H9 (cell line): ENCODE measurements at regions not wholly inside any gene's neighbourhood (a gene's known extent, or its start where the extent isn't known, plus 50 kb on each side); places are given as distances from the start of the nearest gene placed in this dataset.

Experiments used
- DNase-seq: peaks from one replicate; pipeline ENCODE4 v3.0.0-alpha.2; 2017
- H2AFZ ChIP-seq: one replicate; pipeline ENCODE4 v1.6.1; 2013; ENCODE audit warnings: mild to moderate bottlenecking, low read length, control low read depth, moderate library complexity
- H2AK5ac ChIP-seq: 2 replicates; pipeline ENCODE4 v1.6.1; 2013; ENCODE audit warnings: low read length, control low read depth, mixed read lengths; ENCODE audit not compliant: insufficient read length
- H2BK120ac ChIP-seq: one replicate; pipeline ENCODE4 v1.6.1; 2013; ENCODE audit warnings: low read depth, mild to moderate bottlenecking, low read length, control low read depth, inconsistent platforms; ENCODE audit not compliant: poor library complexity, severe bottlenecking
- H2BK12ac ChIP-seq: 2 replicates; pipeline ENCODE4 v1.6.1; 2013; ENCODE audit warnings: low read length, control low read depth, mixed read lengths, low read depth; ENCODE audit not compliant: insufficient read length
- H2BK15ac ChIP-seq: 2 replicates; pipeline ENCODE4 v1.6.1; 2013; ENCODE audit warnings: low read depth, low read length, control low read depth
- H2BK20ac ChIP-seq: one replicate; pipeline ENCODE4 v1.6.1; 2013; ENCODE audit warnings: low read depth, mild to moderate bottlenecking, low read length, control low read depth, inconsistent platforms; ENCODE audit not compliant: poor library complexity, severe bottlenecking
- H2BK5ac ChIP-seq: 2 replicates; pipeline ENCODE4 v1.6.1; 2013; ENCODE audit warnings: low read length, control low read depth, mixed read lengths; ENCODE audit not compliant: insufficient read length
- H3K14ac ChIP-seq: 2 replicates; pipeline ENCODE4 v1.6.1; 2013; ENCODE audit warnings: low read length, control low read depth; ENCODE audit not compliant: insufficient read depth
- H3K18ac ChIP-seq: 2 replicates; pipeline ENCODE4 v1.6.1; 2013; ENCODE audit warnings: low read depth, mild to moderate bottlenecking, mixed read lengths, low read length, control low read depth; ENCODE audit not compliant: insufficient read length
- H3K23ac ChIP-seq: 2 replicates; pipeline ENCODE4 v1.6.1; 2013; ENCODE audit warnings: low read length, control low read depth, mixed read lengths, low read depth; ENCODE audit not compliant: insufficient read length
- H3K23me2 ChIP-seq: 2 replicates; pipeline ENCODE4 v1.6.1; 2013; ENCODE audit warnings: low read depth, mild to moderate bottlenecking, mixed read lengths, low read length, control low read depth; ENCODE audit not compliant: insufficient read length, poor library complexity, severe bottlenecking
- H3K27ac ChIP-seq: 2 replicates; pipeline ENCODE4 v1.5.1; 2013; ENCODE audit warnings: low read length, control low read depth, mixed read lengths, low read depth; ENCODE audit not compliant: insufficient read length
- H3K27me3 ChIP-seq: 2 replicates; pipeline ENCODE4 v1.6.1; 2013; ENCODE audit warnings: low read length, control low read depth, inconsistent platforms; ENCODE audit not compliant: insufficient read depth
- H3K4ac ChIP-seq: 2 replicates; pipeline ENCODE4 v1.6.1; 2013; ENCODE audit warnings: low read depth, mild to moderate bottlenecking, control low read depth, inconsistent platforms, low read length, moderate library complexity
- H3K4me1 ChIP-seq: 2 replicates; pipeline ENCODE4 v1.6.1; 2013; ENCODE audit warnings: low read length, control low read depth, inconsistent platforms; ENCODE audit not compliant: insufficient read depth
- H3K4me2 ChIP-seq: 2 replicates; pipeline ENCODE4 v1.6.1; 2013; ENCODE audit warnings: low read length, control low read depth, mixed read lengths; ENCODE audit not compliant: insufficient read length, insufficient read depth
- H3K56ac ChIP-seq: 2 replicates; pipeline ENCODE4 v1.6.1; 2013; ENCODE audit warnings: low read depth, mild to moderate bottlenecking, mixed read lengths, low read length, control low read depth; ENCODE audit not compliant: insufficient read length
- H3K79me1 ChIP-seq: 2 replicates; pipeline ENCODE4 v1.6.1; 2013; ENCODE audit warnings: low read depth, mild to moderate bottlenecking, moderate library complexity, low read length, control low read depth, inconsistent platforms; ENCODE audit not compliant: insufficient read depth, poor library complexity, severe bottlenecking
- H3K79me2 ChIP-seq: 2 replicates; pipeline ENCODE4 v1.6.1; 2013; ENCODE audit warnings: low read length, control low read depth, inconsistent platforms; ENCODE audit not compliant: insufficient read depth
- H3K9ac ChIP-seq: 2 replicates; pipeline ENCODE4 v1.6.1; 2013; ENCODE audit warnings: low read length, control low read depth, mixed read lengths; ENCODE audit not compliant: insufficient read length; ENCODE audit errors: extremely low read depth
- H3K9me3 ChIP-seq: one replicate; pipeline ENCODE4 v1.6.1; 2013; ENCODE audit warnings: low read depth, low read length, inconsistent platforms; ENCODE audit not compliant: control insufficient read depth
- H3T11ph ChIP-seq: one replicate; pipeline ENCODE4 v1.6.1; 2013; ENCODE audit warnings: mild to moderate bottlenecking, low read length, control low read depth, inconsistent platforms
- H4K20me1 ChIP-seq: one replicate; pipeline ENCODE4 v1.6.1; 2013; ENCODE audit not compliant: control insufficient read depth, insufficient read length, insufficient read depth
- H4K5ac ChIP-seq: 2 replicates; pipeline ENCODE4 v1.6.1; 2013; ENCODE audit warnings: low read depth, mild to moderate bottlenecking, mixed read lengths, low read length, control low read depth; ENCODE audit not compliant: insufficient read length
- H4K8ac ChIP-seq: replicated peaks from 2 replicates; pipeline ENCODE4 v1.6.1; 2013; ENCODE audit warnings: low read length, control low read depth, mixed read lengths, low read depth; ENCODE audit not compliant: insufficient read length
- H4K91ac ChIP-seq: 2 replicates; pipeline ENCODE4 v1.6.1; 2013; ENCODE audit warnings: low read depth, mild to moderate bottlenecking, moderate library complexity, mixed read lengths, low read length, control low read depth; ENCODE audit not compliant: insufficient read length
- H3K27ac Mint-ChIP-seq, 3 experiments: 2 replicates in 2 of 3; 3 replicates in 1 of 3; pipeline ENCODE4 v1.8.0; 2020 to 2021; ENCODE audit warnings: mixed read lengths in 3 of 3, mild to moderate bottlenecking in 1 of 3, moderate library complexity in 1 of 3
- H3K27me3 Mint-ChIP-seq: 2 replicates; pipeline ENCODE4 v1.8.0; 2021; ENCODE audit warnings: low read depth, mild to moderate bottlenecking, moderate library complexity, mixed read lengths
- H3K36me3 Mint-ChIP-seq, 3 experiments: 2 replicates in 2 of 3; 3 replicates in 1 of 3; pipeline ENCODE4 v1.8.0; 2020 to 2021; ENCODE audit warnings: low read depth in 3 of 3, mixed read lengths in 3 of 3; ENCODE audit not compliant: insufficient read depth in 1 of 3
- H3K4me1 Mint-ChIP-seq, 2 experiments: 2 replicates each; pipeline ENCODE4 v1.8.0; 2020; ENCODE audit warnings: mixed read lengths in 2 of 2
- H3K4me3 Mint-ChIP-seq, 2 experiments: 2 replicates in 1 of 2; 3 replicates in 1 of 2; pipeline ENCODE4 v1.8.0; 2020 to 2021; ENCODE audit warnings: mild to moderate bottlenecking in 2 of 2, mixed read lengths in 2 of 2, moderate library complexity in 1 of 2
- H3K9me3 Mint-ChIP-seq, 2 experiments: 2 replicates in 1 of 2; 3 replicates in 1 of 2; pipeline ENCODE4 v1.8.0; 2020; ENCODE audit warnings: mild to moderate bottlenecking in 2 of 2, mixed read lengths in 2 of 2, moderate library complexity in 1 of 2
- WGBS: extraction: QIAGEN DNeasy Blood & Tissue Kit; methylation state at CpG from one replicate; pipeline ENCODE4 v1.1.7; 2013; ENCODE audit warnings: missing lambda C conversion rate, low lambda C conversion rate, mixed read lengths; ENCODE audit not compliant: insufficient read length; ENCODE audit errors: extremely low coverage; 5-methylcytosine and 5-hydroxymethylcytosine counted together
- TF ChIP-seq, protein P1 (sequence below): fragments of 200-600 bp; sonication (generic); conservative IDR thresholded peaks from 3 replicates; pipeline ENCODE4 v1.8.0; 2021; ENCODE audit warnings: antibody characterized with exemption, mild to moderate bottlenecking

DNA sequence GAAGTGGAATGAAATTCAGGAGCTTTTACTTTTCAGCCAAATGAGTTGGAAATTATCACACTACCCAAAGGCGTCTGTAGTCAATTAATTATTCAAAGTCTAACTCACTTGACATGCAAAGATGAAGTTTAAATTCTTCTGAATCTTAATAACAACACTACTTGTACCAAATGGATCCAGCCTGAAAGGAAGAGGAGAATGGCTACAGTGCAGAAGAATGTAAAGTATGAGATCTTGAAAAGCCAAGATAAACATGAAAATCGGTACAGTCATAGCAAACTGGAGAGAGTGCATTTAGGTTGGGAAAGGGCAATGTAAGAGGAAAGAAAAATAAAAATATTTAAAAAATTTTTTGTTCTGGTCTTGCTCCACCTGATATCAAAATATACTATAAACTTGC lies 195.5 kb downstream of the SIM1 start:
- Histone ChIP-seq H3K4ac (no peak overlapping the region), H4K5ac (no peak overlapping the region), H3K56ac (no peak overlapping the region), H3K18ac (no peak overlapping the region), H3K9me3 (no peaks in the 10 kb centered on the region), H3K27ac (no peak overlapping the region), H3K79me2 (no peaks in the 10 kb centered on the region), H3K4me1 (peaks cover 7% of the 10 kb centered on the region; the same call in 1 of the 2 replicates), H3T11ph (no peak overlapping the region), H3K79me1 (no peaks in the 10 kb centered on the region), H2BK12ac (no peak overlapping the region), H4K91ac (no peak overlapping the region), H2BK5ac (no peak overlapping the region), H3K23me2 (no peaks in the 10 kb centered on the region), H4K8ac (no peak overlapping the region), H2AFZ (no peak overlapping the region), H2AK5ac (no peak overlapping the region), H3K9ac (no peak overlapping the region), H3K4me2 (no peak overlapping the region), H3K27me3 (no peaks in the 10 kb centered on the region), H4K20me1 (no peaks in the 10 kb centered on the region), H2BK15ac (no peak overlapping the region), H3K14ac (no peak overlapping the region), H2BK20ac (no peak overlapping the region), H2BK120ac (no peak overlapping the region), H3K23ac (no peak overlapping the region)
- Mint-ChIP-seq H3K4me3 (no peak overlapping the region), H3K27me3 (no peaks in the 10 kb centered on the region), H3K36me3 (peaks cover 0 to 5% (median 2%) of the 10 kb centered on the region in 3 experiments; a peak in 2 of 7 replicates), H3K27ac (no peak overlapping the region), H3K4me1 (peaks cover 15 to 16% of the 10 kb centered on the region in 2 experiments), H3K9me3 (no peaks in the 10 kb centered on the region)
- WGBS: no CpG with 5 or more reads among the region's 2 CpGs
- no peak for DNase-seq
- TF ChIP-seq, protein P1, sequence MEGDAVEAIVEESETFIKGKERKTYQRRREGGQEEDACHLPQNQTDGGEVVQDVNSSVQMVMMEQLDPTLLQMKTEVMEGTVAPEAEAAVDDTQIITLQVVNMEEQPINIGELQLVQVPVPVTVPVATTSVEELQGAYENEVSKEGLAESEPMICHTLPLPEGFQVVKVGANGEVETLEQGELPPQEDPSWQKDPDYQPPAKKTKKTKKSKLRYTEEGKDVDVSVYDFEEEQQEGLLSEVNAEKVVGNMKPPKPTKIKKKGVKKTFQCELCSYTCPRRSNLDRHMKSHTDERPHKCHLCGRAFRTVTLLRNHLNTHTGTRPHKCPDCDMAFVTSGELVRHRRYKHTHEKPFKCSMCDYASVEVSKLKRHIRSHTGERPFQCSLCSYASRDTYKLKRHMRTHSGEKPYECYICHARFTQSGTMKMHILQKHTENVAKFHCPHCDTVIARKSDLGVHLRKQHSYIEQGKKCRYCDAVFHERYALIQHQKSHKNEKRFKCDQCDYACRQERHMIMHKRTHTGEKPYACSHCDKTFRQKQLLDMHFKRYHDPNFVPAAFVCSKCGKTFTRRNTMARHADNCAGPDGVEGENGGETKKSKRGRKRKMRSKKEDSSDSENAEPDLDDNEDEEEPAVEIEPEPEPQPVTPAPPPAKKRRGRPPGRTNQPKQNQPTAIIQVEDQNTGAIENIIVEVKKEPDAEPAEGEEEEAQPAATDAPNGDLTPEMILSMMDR: no peak
